ENCODE measurements at regions not wholly inside any gene's neighbourhood (a gene's known extent, or its start where the extent isn't known, plus 50 kb on each side); places are given as distances from the start of the nearest gene placed in this dataset.

DNA sequence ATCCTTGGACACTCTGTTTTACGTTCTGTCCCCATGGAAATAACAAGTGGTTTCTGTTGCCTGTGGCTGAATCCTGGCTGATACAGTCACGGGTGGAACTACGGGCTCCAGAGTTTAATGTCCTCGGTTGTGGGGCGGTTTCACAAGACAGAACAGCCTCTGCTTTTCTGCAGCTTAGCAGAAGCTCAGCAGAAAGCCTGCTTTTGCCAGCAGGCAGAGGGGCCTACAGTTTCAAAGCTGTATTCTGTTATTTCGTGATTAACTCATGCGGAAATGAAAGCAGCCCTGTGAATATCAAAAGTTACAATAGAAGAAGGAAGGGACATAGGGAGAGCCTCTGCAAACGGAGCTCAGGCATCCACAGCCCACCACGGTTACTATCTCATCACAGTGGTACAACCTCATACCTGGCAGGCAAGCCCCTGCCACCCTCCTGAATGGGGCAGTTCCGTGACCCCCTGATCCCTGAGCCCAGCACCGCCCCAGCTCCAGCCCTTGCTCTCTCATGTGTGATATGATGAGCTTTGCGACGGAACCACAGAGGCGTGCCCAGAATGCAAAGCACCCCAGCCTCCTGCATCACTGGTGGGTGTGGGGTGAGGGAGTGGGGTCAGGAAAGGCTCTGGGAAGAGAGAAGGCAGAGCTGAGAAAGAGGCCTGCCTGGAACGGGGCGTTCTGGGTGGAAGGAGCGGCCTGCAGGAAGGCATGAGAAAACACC lies 360.6 kb downstream of the BRD1 start:
- no peaks in the 10 kb centered on the region for H3K9me2 ChIP-seq (ENCODE audit: insufficient read depth)
- no peaks in the 10 kb centered on the region for H3K79me2 ChIP-seq (ENCODE audit: insufficient read depth, low read length)
- DNase-seq (ENCODE audit: low read depth, low spot score) = no peak
- no peak for TF ChIP-seq EZH2phosphoT487 (IDR thresholded peaks at IDR 0.05; ENCODE audit: borderline replicate concordance)
- TF ChIP-seq, protein P1, sequence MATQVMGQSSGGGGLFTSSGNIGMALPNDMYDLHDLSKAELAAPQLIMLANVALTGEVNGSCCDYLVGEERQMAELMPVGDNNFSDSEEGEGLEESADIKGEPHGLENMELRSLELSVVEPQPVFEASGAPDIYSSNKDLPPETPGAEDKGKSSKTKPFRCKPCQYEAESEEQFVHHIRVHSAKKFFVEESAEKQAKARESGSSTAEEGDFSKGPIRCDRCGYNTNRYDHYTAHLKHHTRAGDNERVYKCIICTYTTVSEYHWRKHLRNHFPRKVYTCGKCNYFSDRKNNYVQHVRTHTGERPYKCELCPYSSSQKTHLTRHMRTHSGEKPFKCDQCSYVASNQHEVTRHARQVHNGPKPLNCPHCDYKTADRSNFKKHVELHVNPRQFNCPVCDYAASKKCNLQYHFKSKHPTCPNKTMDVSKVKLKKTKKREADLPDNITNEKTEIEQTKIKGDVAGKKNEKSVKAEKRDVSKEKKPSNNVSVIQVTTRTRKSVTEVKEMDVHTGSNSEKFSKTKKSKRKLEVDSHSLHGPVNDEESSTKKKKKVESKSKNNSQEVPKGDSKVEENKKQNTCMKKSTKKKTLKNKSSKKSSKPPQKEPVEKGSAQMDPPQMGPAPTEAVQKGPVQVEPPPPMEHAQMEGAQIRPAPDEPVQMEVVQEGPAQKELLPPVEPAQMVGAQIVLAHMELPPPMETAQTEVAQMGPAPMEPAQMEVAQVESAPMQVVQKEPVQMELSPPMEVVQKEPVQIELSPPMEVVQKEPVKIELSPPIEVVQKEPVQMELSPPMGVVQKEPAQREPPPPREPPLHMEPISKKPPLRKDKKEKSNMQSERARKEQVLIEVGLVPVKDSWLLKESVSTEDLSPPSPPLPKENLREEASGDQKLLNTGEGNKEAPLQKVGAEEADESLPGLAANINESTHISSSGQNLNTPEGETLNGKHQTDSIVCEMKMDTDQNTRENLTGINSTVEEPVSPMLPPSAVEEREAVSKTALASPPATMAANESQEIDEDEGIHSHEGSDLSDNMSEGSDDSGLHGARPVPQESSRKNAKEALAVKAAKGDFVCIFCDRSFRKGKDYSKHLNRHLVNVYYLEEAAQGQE (IDR thresholded peaks at IDR 0.05; ENCODE audit: low read depth) = no peak
- no peak for TF ChIP-seq SIN3A (IDR thresholded peaks at IDR 0.05; ENCODE audit: low read depth)
- TF ChIP-seq, protein P2, sequence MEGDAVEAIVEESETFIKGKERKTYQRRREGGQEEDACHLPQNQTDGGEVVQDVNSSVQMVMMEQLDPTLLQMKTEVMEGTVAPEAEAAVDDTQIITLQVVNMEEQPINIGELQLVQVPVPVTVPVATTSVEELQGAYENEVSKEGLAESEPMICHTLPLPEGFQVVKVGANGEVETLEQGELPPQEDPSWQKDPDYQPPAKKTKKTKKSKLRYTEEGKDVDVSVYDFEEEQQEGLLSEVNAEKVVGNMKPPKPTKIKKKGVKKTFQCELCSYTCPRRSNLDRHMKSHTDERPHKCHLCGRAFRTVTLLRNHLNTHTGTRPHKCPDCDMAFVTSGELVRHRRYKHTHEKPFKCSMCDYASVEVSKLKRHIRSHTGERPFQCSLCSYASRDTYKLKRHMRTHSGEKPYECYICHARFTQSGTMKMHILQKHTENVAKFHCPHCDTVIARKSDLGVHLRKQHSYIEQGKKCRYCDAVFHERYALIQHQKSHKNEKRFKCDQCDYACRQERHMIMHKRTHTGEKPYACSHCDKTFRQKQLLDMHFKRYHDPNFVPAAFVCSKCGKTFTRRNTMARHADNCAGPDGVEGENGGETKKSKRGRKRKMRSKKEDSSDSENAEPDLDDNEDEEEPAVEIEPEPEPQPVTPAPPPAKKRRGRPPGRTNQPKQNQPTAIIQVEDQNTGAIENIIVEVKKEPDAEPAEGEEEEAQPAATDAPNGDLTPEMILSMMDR (IDR thresholded peaks at IDR 0.05 in 2 of 3, conservative IDR thresholded peaks at IDR 0.05 in 1 of 3; ENCODE audit: borderline replicate concordance in 1 of 3, insufficient read depth in 1 of 3, low read depth in 2 of 3, low read length in 2 of 3) = no peak
- TF ChIP-seq YY1 (IDR thresholded peaks at IDR 0.05; ENCODE audit: extremely low read depth, insufficient replicate concordance, low read depth, low read length) = no peak
- TF ChIP-seq SRF (IDR thresholded peaks at IDR 0.05; ENCODE audit: low read depth) = no peak
- no peak for TF ChIP-seq FOSL1 (IDR thresholded peaks at IDR 0.05; ENCODE audit: low read depth)
- no peak for TF ChIP-seq JUND (IDR thresholded peaks at IDR 0.05)
- no peak for TF ChIP-seq CBX3 (IDR thresholded peaks at IDR 0.05; ENCODE audit: low read depth)
- TF ChIP-seq POLR2AphosphoS5 (IDR thresholded peaks at IDR 0.05; ENCODE audit: low read depth, low read length) = no peak
- no peak for TF ChIP-seq RAD21 (IDR thresholded peaks at IDR 0.05; ENCODE audit: low read depth)
- no peak for TF ChIP-seq CEBPB (IDR thresholded peaks at IDR 0.05; ENCODE audit: low read depth)
- ChIA-PET POLR2A (no interaction called here), RAD21 (ENCODE audit: low non-redundant PET in 1 of 2, low total read pairs in 2 of 2, uncharacterized antibody in 2 of 2, unreplicated experiment in 2 of 2) (no interaction called here), CTCF (no interaction called here)
- BruUV-seq (replicated peaks) = no TSS peak
- intact Hi-C loops (cut with micrococcal nuclease) = no loop called here
- no peak overlapping the region for H3K27ac ChIP-seq (ENCODE audit: low read depth, low read length)
- H3K4me2 ChIP-seq (ENCODE audit: low read length) = no peak overlapping the region
- ATAC-seq = no peak
- H3K4me3 ChIP-seq (replicated peaks in 1 of 2; ENCODE audit: low read depth in 1 of 2, low read length in 2 of 2) = no peak overlapping the region
- H3K4me1 ChIP-seq (ENCODE audit: control insufficient read depth in 1 of 2, insufficient read depth in 2 of 2, low read length in 2 of 2) = no peaks in the 10 kb centered on the region
- no peaks in the 10 kb centered on the region for H3K27me3 ChIP-seq (ENCODE audit: insufficient read depth, low read length)
- H3K9me3 ChIP-seq (ENCODE audit: control insufficient read depth in 1 of 2, insufficient read depth in 1 of 2, low read depth in 1 of 2, low read length in 2 of 2) = no peaks in the 10 kb centered on the region
- no peak overlapping the region for H3K9ac ChIP-seq (ENCODE audit: low read length)
- no peaks in the 10 kb centered on the region for H3K36me3 ChIP-seq (ENCODE audit: control insufficient read depth in 1 of 2, insufficient read depth in 2 of 2, low read length in 2 of 2)
- no peaks in the 10 kb centered on the region for H4K20me1 ChIP-seq (ENCODE audit: insufficient read depth)
- no peak overlapping the region for H2AFZ ChIP-seq (ENCODE audit: low read depth, low read length, poor library complexity, severe bottlenecking)
